H9 (cell line): ENCODE measurements at regions not wholly inside any gene's neighbourhood (a gene's known extent, or its start where the extent isn't known, plus 50 kb on each side); places are given as distances from the start of the nearest gene placed in this dataset.

ENCODE experiments used
- DNase-seq: peaks from one replicate; pipeline ENCODE4 v3.0.0-alpha.2; 2017
- H2AFZ ChIP-seq: one replicate; pipeline ENCODE4 v1.6.1; 2013; ENCODE audit warnings: mild to moderate bottlenecking, low read length, control low read depth, moderate library complexity
- H2AK5ac ChIP-seq: 2 replicates; pipeline ENCODE4 v1.6.1; 2013; ENCODE audit warnings: low read length, control low read depth, mixed read lengths; ENCODE audit not compliant: insufficient read length
- H2BK120ac ChIP-seq: one replicate; pipeline ENCODE4 v1.6.1; 2013; ENCODE audit warnings: low read depth, mild to moderate bottlenecking, low read length, control low read depth, inconsistent platforms; ENCODE audit not compliant: poor library complexity, severe bottlenecking
- H2BK12ac ChIP-seq: 2 replicates; pipeline ENCODE4 v1.6.1; 2013; ENCODE audit warnings: low read length, control low read depth, mixed read lengths, low read depth; ENCODE audit not compliant: insufficient read length
- H2BK15ac ChIP-seq: 2 replicates; pipeline ENCODE4 v1.6.1; 2013; ENCODE audit warnings: low read depth, low read length, control low read depth
- H2BK20ac ChIP-seq: one replicate; pipeline ENCODE4 v1.6.1; 2013; ENCODE audit warnings: low read depth, mild to moderate bottlenecking, low read length, control low read depth, inconsistent platforms; ENCODE audit not compliant: poor library complexity, severe bottlenecking
- H2BK5ac ChIP-seq: 2 replicates; pipeline ENCODE4 v1.6.1; 2013; ENCODE audit warnings: low read length, control low read depth, mixed read lengths; ENCODE audit not compliant: insufficient read length
- H3K14ac ChIP-seq: 2 replicates; pipeline ENCODE4 v1.6.1; 2013; ENCODE audit warnings: low read length, control low read depth; ENCODE audit not compliant: insufficient read depth
- H3K18ac ChIP-seq: 2 replicates; pipeline ENCODE4 v1.6.1; 2013; ENCODE audit warnings: low read depth, mild to moderate bottlenecking, mixed read lengths, low read length, control low read depth; ENCODE audit not compliant: insufficient read length
- H3K23ac ChIP-seq: 2 replicates; pipeline ENCODE4 v1.6.1; 2013; ENCODE audit warnings: low read length, control low read depth, mixed read lengths, low read depth; ENCODE audit not compliant: insufficient read length
- H3K23me2 ChIP-seq: 2 replicates; pipeline ENCODE4 v1.6.1; 2013; ENCODE audit warnings: low read depth, mild to moderate bottlenecking, mixed read lengths, low read length, control low read depth; ENCODE audit not compliant: insufficient read length, poor library complexity, severe bottlenecking
- H3K27ac ChIP-seq: 2 replicates; pipeline ENCODE4 v1.5.1; 2013; ENCODE audit warnings: low read length, control low read depth, mixed read lengths, low read depth; ENCODE audit not compliant: insufficient read length
- H3K27me3 ChIP-seq: 2 replicates; pipeline ENCODE4 v1.6.1; 2013; ENCODE audit warnings: low read length, control low read depth, inconsistent platforms; ENCODE audit not compliant: insufficient read depth
- H3K4ac ChIP-seq: 2 replicates; pipeline ENCODE4 v1.6.1; 2013; ENCODE audit warnings: low read depth, mild to moderate bottlenecking, control low read depth, inconsistent platforms, low read length, moderate library complexity
- H3K4me1 ChIP-seq: 2 replicates; pipeline ENCODE4 v1.6.1; 2013; ENCODE audit warnings: low read length, control low read depth, inconsistent platforms; ENCODE audit not compliant: insufficient read depth
- H3K4me2 ChIP-seq: 2 replicates; pipeline ENCODE4 v1.6.1; 2013; ENCODE audit warnings: low read length, control low read depth, mixed read lengths; ENCODE audit not compliant: insufficient read length, insufficient read depth
- H3K56ac ChIP-seq: 2 replicates; pipeline ENCODE4 v1.6.1; 2013; ENCODE audit warnings: low read depth, mild to moderate bottlenecking, mixed read lengths, low read length, control low read depth; ENCODE audit not compliant: insufficient read length
- H3K79me1 ChIP-seq: 2 replicates; pipeline ENCODE4 v1.6.1; 2013; ENCODE audit warnings: low read depth, mild to moderate bottlenecking, moderate library complexity, low read length, control low read depth, inconsistent platforms; ENCODE audit not compliant: insufficient read depth, poor library complexity, severe bottlenecking
- H3K79me2 ChIP-seq: 2 replicates; pipeline ENCODE4 v1.6.1; 2013; ENCODE audit warnings: low read length, control low read depth, inconsistent platforms; ENCODE audit not compliant: insufficient read depth
- H3K9ac ChIP-seq: 2 replicates; pipeline ENCODE4 v1.6.1; 2013; ENCODE audit warnings: low read length, control low read depth, mixed read lengths; ENCODE audit not compliant: insufficient read length; ENCODE audit errors: extremely low read depth
- H3K9me3 ChIP-seq: one replicate; pipeline ENCODE4 v1.6.1; 2013; ENCODE audit warnings: low read depth, low read length, inconsistent platforms; ENCODE audit not compliant: control insufficient read depth
- H3T11ph ChIP-seq: one replicate; pipeline ENCODE4 v1.6.1; 2013; ENCODE audit warnings: mild to moderate bottlenecking, low read length, control low read depth, inconsistent platforms
- H4K20me1 ChIP-seq: one replicate; pipeline ENCODE4 v1.6.1; 2013; ENCODE audit not compliant: control insufficient read depth, insufficient read length, insufficient read depth
- H4K5ac ChIP-seq: 2 replicates; pipeline ENCODE4 v1.6.1; 2013; ENCODE audit warnings: low read depth, mild to moderate bottlenecking, mixed read lengths, low read length, control low read depth; ENCODE audit not compliant: insufficient read length
- H4K8ac ChIP-seq: replicated peaks from 2 replicates; pipeline ENCODE4 v1.6.1; 2013; ENCODE audit warnings: low read length, control low read depth, mixed read lengths, low read depth; ENCODE audit not compliant: insufficient read length
- H4K91ac ChIP-seq: 2 replicates; pipeline ENCODE4 v1.6.1; 2013; ENCODE audit warnings: low read depth, mild to moderate bottlenecking, moderate library complexity, mixed read lengths, low read length, control low read depth; ENCODE audit not compliant: insufficient read length
- H3K27ac Mint-ChIP-seq, 3 experiments: 2 replicates in 2 of 3; 3 replicates in 1 of 3; pipeline ENCODE4 v1.8.0; 2020 to 2021; ENCODE audit warnings: mixed read lengths in 3 of 3, mild to moderate bottlenecking in 1 of 3, moderate library complexity in 1 of 3
- H3K27me3 Mint-ChIP-seq: 2 replicates; pipeline ENCODE4 v1.8.0; 2021; ENCODE audit warnings: low read depth, mild to moderate bottlenecking, moderate library complexity, mixed read lengths
- H3K36me3 Mint-ChIP-seq, 3 experiments: 2 replicates in 2 of 3; 3 replicates in 1 of 3; pipeline ENCODE4 v1.8.0; 2020 to 2021; ENCODE audit warnings: low read depth in 3 of 3, mixed read lengths in 3 of 3; ENCODE audit not compliant: insufficient read depth in 1 of 3
- H3K4me1 Mint-ChIP-seq, 2 experiments: 2 replicates each; pipeline ENCODE4 v1.8.0; 2020; ENCODE audit warnings: mixed read lengths in 2 of 2
- H3K4me3 Mint-ChIP-seq, 2 experiments: 2 replicates in 1 of 2; 3 replicates in 1 of 2; pipeline ENCODE4 v1.8.0; 2020 to 2021; ENCODE audit warnings: mild to moderate bottlenecking in 2 of 2, mixed read lengths in 2 of 2, moderate library complexity in 1 of 2
- H3K9me3 Mint-ChIP-seq, 2 experiments: 2 replicates in 1 of 2; 3 replicates in 1 of 2; pipeline ENCODE4 v1.8.0; 2020; ENCODE audit warnings: mild to moderate bottlenecking in 2 of 2, mixed read lengths in 2 of 2, moderate library complexity in 1 of 2
- CTCF ChIP-seq: fragments of 200-600 bp; sonication (generic); conservative IDR thresholded peaks from 3 replicates; pipeline ENCODE4 v1.8.0; 2021; ENCODE audit warnings: antibody characterized with exemption, mild to moderate bottlenecking
- WGBS: extraction: QIAGEN DNeasy Blood & Tissue Kit; methylation state at CpG from one replicate; pipeline ENCODE4 v1.1.7; 2013; ENCODE audit warnings: missing lambda C conversion rate, low lambda C conversion rate, mixed read lengths; ENCODE audit not compliant: insufficient read length; ENCODE audit errors: extremely low coverage; 5-methylcytosine and 5-hydroxymethylcytosine counted together

GRCh38 chr2:122734766-122735424, 979.4 kb downstream of the TSN start:
- H3K56ac ChIP-seq, result no peak overlapping the region
- H3K27me3 ChIP-seq, result no peaks in the 10 kb centered on the region
- Mint-ChIP-seq H3K4me3 (no peak overlapping the region), H3K9me3 (peaks cover 0 to 5% of the 10 kb centered on the region in 2 experiments; a peak in 3 of 5 replicates), H3K4me1 (peaks cover 15 to 39% of the 10 kb centered on the region in 2 experiments), H3K27me3 (no peaks in the 10 kb centered on the region), H3K36me3 (peaks cover 2 to 14% (median 4%) of the 10 kb centered on the region in 3 experiments; a peak in 6 of 7 replicates), H3K27ac (peak overlapping the region in 2 of 3 experiments; percentile 36 to 68; a peak in 4 of 7 replicates)
- peak; percentile 88 for DNase-seq
- H3K14ac ChIP-seq, result no peak overlapping the region
- no peaks in the 10 kb centered on the region for H3K23me2 ChIP-seq
- no peaks in the 10 kb centered on the region for H3K79me1 ChIP-seq
- WGBS, result no CpG with 5 or more reads among the region's 4 CpGs
- H2BK15ac ChIP-seq, result no peak overlapping the region
- H3K23ac ChIP-seq, result no peak overlapping the region
- H3K79me2 ChIP-seq, result no peaks in the 10 kb centered on the region
- no peak overlapping the region for H4K91ac ChIP-seq
- H2BK12ac ChIP-seq, result no peak overlapping the region
- H2BK20ac ChIP-seq, result peak overlapping the region; percentile 97
- H3K9ac ChIP-seq, result no peak overlapping the region
- H3K4me1 ChIP-seq, result peaks cover 5% of the 10 kb centered on the region; the same call in 1 of the 2 replicates
- no peak overlapping the region for H2AK5ac ChIP-seq
- H3K27ac ChIP-seq, result peak overlapping the region; percentile 93
- H3T11ph ChIP-seq, result no peak overlapping the region
- TF ChIP-seq CTCF, result no peak
- H3K18ac ChIP-seq, result peak overlapping the region; percentile 51
- H4K8ac ChIP-seq, result no peak overlapping the region
- no peak overlapping the region for H2AFZ ChIP-seq
- H4K20me1 ChIP-seq, result no peaks in the 10 kb centered on the region
- no peak overlapping the region for H2BK5ac ChIP-seq
- no peak overlapping the region for H2BK120ac ChIP-seq
- no peak overlapping the region for H4K5ac ChIP-seq
- H3K4ac ChIP-seq, result no peak overlapping the region
- no peaks in the 10 kb centered on the region for H3K9me3 ChIP-seq
- no peak overlapping the region for H3K4me2 ChIP-seq
